HepG2 (cell line): ENCODE measurements at regions not wholly inside any gene's neighbourhood (a gene's known extent, or its start where the extent isn't known, plus 50 kb on each side); places are given as distances from the start of the nearest gene placed in this dataset.
A peak's percentile ranks its signal among the peaks of the same experiment; 100 is the strongest.

ENCODE experiments used
- ARNT2 ChIP-seq: sonication (generic); formaldehyde crosslinking; IDR thresholded peaks from 2 replicates; pipeline ENCODE4 v1.8.0; 2022; ENCODE audit warnings: mild to moderate bottlenecking, low read depth, missing genetic modification reagents, moderate library complexity
- ATF1 ChIP-seq: IDR thresholded peaks from 2 replicates; pipeline ENCODE4 v1.6.1; 2016; ENCODE audit warnings: mild to moderate bottlenecking, control low read depth
- CAMTA2 ChIP-seq: sonication (generic); formaldehyde crosslinking; IDR thresholded peaks from 2 replicates; pipeline ENCODE4 v1.4.0; 2020; ENCODE audit warnings: mild to moderate bottlenecking, missing genetic modification reagents, borderline replicate concordance
- CEBPB ChIP-seq: IDR thresholded peaks from 2 replicates; pipeline ENCODE4 v1.6.1; 2011; ENCODE audit warnings: low read depth, low read length, improper control_type of control experiment, borderline replicate concordance
- E2F2 ChIP-seq: sonication (generic); formaldehyde crosslinking; IDR thresholded peaks from 2 replicates; pipeline ENCODE4 v1.4.0; 2020; ENCODE audit warnings: missing genetic modification reagents, borderline replicate concordance
- ESRRA ChIP-seq: sonication (generic); formaldehyde crosslinking; IDR thresholded peaks from 2 replicates; pipeline ENCODE4 v1.5.1; 2020; ENCODE audit warnings: mild to moderate bottlenecking, low read depth, missing genetic modification reagents
- IKZF5 ChIP-seq: IDR thresholded peaks from 2 replicates; pipeline ENCODE4 v1.6.1; 2018; ENCODE audit warnings: missing genetic modification reagents, mild to moderate bottlenecking, missing compliant biosample characterization
- MLX ChIP-seq: IDR thresholded peaks from 2 replicates; pipeline ENCODE4 v1.6.1; 2016
- PITX1 ChIP-seq: sonication (generic); formaldehyde crosslinking; IDR thresholded peaks from 2 replicates; pipeline ENCODE4 v1.5.1; 2020; ENCODE audit warnings: mild to moderate bottlenecking, missing genetic modification reagents
- PRDM10 ChIP-seq: sonication (generic); formaldehyde crosslinking; IDR thresholded peaks from 2 replicates; pipeline ENCODE4 v1.4.0; 2020; ENCODE audit warnings: low read depth, missing genetic modification reagents
- SIX4 ChIP-seq: sonication (generic); formaldehyde crosslinking; IDR thresholded peaks from 2 replicates; pipeline ENCODE4 v1.4.0; 2020; ENCODE audit warnings: missing genetic modification reagents
- ZBTB10 ChIP-seq: sonication (generic); formaldehyde crosslinking; IDR thresholded peaks from 2 replicates; pipeline ENCODE4 v1.4.0; 2020; ENCODE audit warnings: missing genetic modification reagents, borderline replicate concordance
- ZEB1 ChIP-seq: IDR thresholded peaks from 2 replicates; pipeline ENCODE4 v1.6.1; 2012; ENCODE audit warnings: mild to moderate bottlenecking, low read depth, inconsistent platforms; ENCODE audit not compliant: insufficient replicate concordance
- ZGPAT ChIP-seq: IDR thresholded peaks from 2 replicates; pipeline ENCODE4 v1.6.1; 2016; ENCODE audit warnings: mild to moderate bottlenecking
- ZNF564 ChIP-seq: sonication (generic); formaldehyde crosslinking; IDR thresholded peaks from 2 replicates; pipeline ENCODE4 v1.8.1; 2023; ENCODE audit warnings: mild to moderate bottlenecking, missing genetic modification reagents
- ZNF576 ChIP-seq: sonication (generic); formaldehyde crosslinking; IDR thresholded peaks from 2 replicates; pipeline ENCODE4 v1.4.0; 2020; ENCODE audit warnings: mild to moderate bottlenecking, missing genetic modification reagents
- ZSCAN12 ChIP-seq: sonication (generic); formaldehyde crosslinking; IDR thresholded peaks from 2 replicates; pipeline ENCODE4 v1.9.0; 2021; ENCODE audit warnings: mild to moderate bottlenecking, missing genetic modification reagents

- peak; percentile 98 for TF ChIP-seq ZEB1
- TF ChIP-seq CEBPB: peak; percentile 99
- peak; percentile 84; the same call in 1 of the 2 replicates for TF ChIP-seq CAMTA2 (CRISPR knock-in tag)
- TF ChIP-seq IKZF5 (CRISPR knock-in tag): peak; percentile 98
- TF ChIP-seq ATF1 (CRISPR knock-in tag): 0 out of 2 replicates have a peak, but pooled peaks have one; percentile 60
- peak; percentile 75; the same call in 1 of the 2 replicates for TF ChIP-seq ZNF576 (CRISPR knock-in tag)
- TF ChIP-seq ESRRA (CRISPR knock-in tag): peak; percentile 89
- TF ChIP-seq E2F2 (CRISPR knock-in tag): no peak
- peak; percentile 86 for TF ChIP-seq PRDM10 (CRISPR knock-in tag)
- peak; percentile 84 for TF ChIP-seq ARNT2 (CRISPR knock-in tag)
- TF ChIP-seq ZSCAN12: no peak
- peak; percentile 100 for TF ChIP-seq ZGPAT
- peak; percentile 99 for TF ChIP-seq PITX1 (CRISPR knock-in tag)
- peak; percentile 96 for TF ChIP-seq SIX4
- peak; percentile 92; the same call in 1 of the 2 replicates for TF ChIP-seq ZBTB10 (CRISPR knock-in tag)
- peak; percentile 93 for TF ChIP-seq MLX (CRISPR knock-in tag)
- TF ChIP-seq ZNF564 (CRISPR knock-in tag): 0 out of 2 replicates have a peak, but pooled peaks have one; percentile 22
These were observed 110.1 kb upstream of the PTPN1 start (continued) for GRCh38 chr20:50399917-50400704.
